HUDEP-2 (cell line): ENCODE measurements at regions not wholly inside any gene's neighbourhood (a gene's known extent, or its start where the extent isn't known, plus 50 kb on each side); places are given as distances from the start of the nearest gene placed in this dataset.
"Not testable (repeated sequence)": the region's sequence is repeated elsewhere in the genome, so short reads cannot be mapped to it uniquely, and the experiment has no call there.

Experiments used
- DNase-seq, 76 experiments: peaks; one replicate each; lab custom pipeline; 2025; ENCODE audit not compliant: unreplicated experiment in 76 of 76; lab: John Stamatoyannopoulos, UW

DNA sequence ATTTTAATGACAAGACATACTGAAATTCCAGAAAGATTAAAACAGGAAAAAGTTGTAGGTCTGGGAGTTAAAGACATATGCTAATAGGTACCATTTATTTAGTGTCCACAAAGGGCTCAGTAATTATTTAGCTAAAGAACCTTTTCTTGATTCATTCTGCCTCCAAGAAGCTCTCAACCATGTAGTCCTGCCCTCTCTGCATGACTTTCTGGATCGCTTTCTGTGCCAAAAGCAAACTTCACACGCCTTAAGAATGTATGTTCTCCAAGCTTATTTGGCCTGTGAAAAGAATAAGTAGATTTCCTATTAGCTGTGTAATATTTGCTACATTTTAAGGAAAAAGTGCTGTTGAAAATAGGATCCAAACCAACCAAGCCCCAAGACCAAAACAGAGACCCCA lies 291.7 kb downstream of the C12orf75 start:
- DNase-seq: no peak

DNA sequence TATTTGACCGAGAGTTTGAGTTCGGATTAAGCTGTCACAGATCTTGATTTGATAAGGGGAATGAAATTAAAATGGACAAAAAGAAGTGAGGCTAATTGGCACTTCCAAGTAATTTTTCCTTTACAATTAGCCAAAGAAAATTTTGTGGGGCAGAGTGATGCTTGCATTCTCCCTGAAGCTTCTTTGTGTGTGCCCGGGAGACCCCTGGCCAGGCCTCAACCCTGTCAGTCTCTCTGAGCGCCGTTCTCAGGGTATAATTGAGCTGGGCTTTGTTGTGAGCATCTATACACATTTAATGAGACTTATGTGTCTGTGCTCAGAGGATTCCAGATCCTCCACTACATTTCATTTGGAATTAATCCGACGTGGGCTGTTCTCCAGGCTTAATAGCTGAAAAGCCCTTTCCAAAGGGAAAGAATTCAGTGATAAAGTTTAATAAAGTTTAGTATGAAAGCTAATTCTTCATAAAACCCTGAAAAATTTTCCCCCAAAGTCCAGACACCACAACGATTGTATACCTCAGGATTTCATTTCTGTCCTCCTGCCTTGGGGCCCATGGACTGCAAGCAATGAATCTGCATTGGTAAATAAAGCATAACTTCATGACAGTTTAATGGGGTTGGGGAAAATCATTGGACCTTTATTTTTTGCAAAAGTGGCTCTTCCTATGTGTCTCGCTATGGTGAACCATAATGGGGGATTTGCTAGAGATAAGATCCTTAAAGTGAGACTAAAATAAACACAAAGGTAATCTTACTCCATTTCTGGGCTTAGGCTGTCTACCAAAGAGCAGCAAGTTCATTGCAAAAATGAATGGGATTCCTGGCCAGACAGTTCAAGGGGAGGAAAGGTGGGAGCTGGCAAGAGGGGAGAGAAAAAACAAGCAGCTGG lies 292.6 kb downstream of the C12orf75 start:
- no peak for DNase-seq

DNA sequence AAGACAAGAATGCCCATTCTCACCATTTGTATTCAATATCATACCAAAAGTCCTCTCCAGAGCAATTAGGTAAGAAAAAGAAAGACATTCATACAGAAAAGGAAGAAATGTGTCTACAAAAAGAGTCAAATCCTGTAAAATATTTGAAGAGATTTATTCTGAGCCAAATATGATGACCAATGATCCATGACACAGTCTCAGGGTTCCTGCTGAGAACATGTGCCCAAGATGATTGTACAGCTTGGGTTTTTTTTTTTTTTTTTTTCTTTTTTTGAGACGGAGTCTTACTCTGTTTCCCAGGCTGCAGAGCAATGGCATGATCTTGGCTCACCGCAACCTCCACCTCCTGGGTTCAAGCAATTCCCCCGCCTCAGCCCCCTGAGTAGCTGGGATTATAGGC lies 296.2 kb downstream of the C12orf75 start:
- no peak for DNase-seq

DNA sequence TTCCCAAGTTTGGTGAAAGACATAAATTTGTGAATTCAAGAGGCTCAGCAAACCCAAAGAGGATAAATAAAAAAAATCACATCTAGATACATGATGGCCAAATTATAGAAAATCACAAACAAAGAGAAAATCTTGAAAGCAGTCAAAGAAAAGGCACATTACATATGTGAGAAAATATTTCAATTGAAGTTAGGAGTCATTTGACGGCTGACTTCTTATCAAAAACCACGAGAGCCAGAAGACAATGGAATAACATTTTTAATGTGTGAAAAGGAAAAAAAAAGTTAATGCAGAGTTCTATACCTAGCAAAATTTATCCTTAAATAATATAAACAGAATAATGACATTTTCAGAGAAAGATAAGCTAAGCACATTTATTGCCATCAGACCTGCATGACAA lies 307.0 kb downstream of the C12orf75 start:
- DNase-seq: no peak

DNA sequence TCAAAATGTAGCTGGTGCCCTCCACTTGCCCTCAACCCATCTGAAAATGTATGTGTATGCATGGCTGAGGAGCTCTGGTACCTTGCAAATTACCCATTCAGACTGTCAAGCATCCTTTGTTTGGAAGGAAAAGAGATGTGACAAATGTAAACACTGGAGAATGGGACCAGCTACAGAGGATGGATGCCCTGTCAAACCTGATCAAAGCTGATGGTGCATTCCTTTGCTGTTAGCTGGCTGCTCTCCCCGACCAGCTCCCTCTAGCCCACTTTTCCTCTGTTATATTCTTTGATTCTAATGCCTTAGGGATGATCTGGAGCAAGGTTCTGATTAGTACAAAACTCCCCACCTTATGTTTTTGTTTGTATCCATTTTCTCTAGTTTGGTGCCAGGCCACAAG lies 310.3 kb downstream of the C12orf75 start:
- DNase-seq: no peak

DNA sequence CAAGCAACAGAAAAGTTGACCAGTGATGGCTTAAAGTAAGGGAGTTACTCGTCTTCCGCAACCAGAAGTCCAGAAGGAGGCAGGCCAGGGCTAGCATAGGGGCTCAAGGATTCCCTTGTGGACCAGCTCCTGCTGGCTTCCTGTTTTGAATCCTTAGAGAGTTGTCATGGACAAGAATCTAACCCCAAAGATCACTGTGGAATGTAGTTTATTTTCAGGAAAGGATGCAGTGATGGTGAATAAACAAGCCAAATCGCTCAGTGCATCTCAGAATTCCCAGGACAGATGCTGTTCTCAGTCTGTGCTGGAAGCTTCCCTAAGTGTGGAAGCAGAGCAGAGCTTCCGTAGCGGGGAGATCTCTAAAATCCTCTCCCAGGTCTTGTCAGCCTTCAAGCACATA lies 311.3 kb downstream of the C12orf75 start:
- no peak for DNase-seq

DNA sequence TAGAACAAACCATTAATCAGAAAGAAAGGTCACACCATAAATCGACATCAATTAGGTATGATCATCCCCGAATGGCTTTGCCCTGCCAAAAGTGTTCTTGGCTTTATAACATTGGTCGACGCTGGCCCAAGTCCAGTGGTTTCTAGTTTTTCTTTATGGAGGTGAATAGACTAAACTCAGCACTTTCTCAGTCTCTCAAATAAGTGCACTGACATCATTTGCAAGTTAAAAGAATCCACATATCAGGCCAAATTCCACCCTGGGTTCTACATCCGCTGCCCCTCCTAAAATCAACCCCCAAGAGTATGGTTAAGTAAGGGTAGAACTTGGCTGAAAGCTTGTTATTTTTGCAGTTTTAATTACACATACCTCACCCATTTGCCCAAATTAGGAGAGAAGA lies 314.3 kb downstream of the C12orf75 start:
- no peak for DNase-seq

DNA sequence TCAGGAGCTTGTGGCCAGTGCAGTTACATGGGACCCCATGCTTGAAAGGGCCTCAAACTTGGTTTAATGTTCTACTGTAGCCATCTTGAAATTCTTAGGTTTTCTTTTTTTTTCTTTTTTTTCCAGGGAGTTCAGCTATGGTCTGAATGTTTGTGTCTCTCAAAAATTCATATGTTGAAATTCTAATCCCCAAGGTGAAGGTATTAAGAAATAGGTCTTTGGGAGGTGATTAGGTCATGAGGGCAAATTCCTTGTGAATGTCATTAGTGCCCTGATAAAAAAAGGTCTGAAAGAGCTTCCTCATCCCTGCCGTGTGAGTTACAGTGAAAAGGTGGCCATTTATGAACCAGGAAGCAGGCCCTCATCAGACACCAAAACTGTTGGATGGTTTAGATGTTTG lies 324.1 kb downstream of the C12orf75 start:
- no peak for DNase-seq

DNA sequence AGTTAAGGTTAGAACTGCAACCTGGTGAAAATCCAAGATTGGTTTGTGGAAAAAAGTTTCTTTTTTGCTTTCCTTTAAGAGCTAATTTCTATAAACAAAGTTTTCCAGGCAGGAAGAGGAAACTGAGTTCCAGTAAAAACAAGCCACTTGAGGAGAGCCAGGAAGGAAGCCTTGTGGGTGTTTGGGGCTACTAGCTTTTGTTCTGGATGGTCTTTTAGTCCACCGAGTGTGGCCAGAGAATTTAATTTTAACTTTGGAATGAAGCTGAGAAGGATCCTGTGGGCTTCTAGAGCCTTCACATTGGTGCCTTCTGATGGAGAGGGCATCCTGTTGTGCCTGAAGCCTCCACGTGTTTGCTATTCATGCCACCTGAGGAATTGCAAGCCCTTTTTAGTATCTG lies 327.9 kb downstream of the C12orf75 start:
- DNase-seq: no peak

DNA sequence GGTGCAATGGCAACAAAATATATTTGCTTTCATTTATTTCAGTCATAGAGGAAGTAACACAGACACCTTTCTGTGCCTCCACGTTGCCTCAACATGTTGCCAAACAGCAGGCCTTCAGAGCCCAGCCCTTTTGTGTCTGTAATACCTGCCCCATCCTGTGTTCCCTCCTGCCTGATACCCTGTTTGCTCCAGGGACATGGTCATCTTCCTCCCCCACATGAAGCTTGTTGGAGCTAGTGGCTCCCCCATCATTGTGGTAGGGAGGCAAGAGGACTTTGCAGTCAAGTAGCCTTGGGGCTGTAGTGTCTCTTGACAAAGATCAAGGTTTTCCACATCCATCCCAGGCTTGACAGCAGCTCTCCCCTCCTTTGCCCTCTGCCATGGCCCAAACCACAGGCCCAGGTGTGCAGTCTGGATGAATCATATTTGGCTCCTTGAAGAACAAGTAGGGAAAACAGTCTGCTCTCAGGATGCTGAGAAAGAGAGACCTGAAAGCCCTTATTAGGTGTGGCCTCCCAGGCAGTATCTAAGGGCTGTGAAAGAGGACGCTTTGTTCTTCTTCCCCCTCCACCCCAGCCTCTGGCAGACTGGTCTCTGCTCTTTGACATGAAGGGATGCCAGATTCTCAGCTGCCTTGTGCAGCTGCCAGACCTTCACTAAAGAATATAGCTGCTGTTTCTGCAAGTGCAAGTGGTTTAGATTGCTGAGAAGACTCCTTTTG lies 329.0 kb downstream of the C12orf75 start:
- no peak for DNase-seq

DNA sequence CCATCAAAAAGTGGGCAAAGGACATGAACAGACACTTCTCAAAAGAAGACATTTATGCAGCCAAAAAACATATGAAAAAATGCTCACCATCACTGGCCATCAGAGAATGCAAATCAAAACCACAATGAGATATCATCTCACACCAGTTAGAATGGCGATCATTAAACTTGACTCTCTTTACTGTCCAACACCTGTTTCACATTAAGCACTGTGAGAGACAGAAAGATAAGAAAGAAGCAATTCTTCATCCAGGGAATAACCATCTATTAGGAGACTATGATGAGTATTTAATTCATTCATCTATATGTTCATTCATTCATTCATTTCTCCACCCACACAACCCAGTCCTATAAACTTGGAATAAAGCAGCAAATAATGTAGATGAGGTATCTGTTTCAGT lies 334.3 kb downstream of the C12orf75 start:
- DNase-seq: not testable (repeated sequence)

DNA sequence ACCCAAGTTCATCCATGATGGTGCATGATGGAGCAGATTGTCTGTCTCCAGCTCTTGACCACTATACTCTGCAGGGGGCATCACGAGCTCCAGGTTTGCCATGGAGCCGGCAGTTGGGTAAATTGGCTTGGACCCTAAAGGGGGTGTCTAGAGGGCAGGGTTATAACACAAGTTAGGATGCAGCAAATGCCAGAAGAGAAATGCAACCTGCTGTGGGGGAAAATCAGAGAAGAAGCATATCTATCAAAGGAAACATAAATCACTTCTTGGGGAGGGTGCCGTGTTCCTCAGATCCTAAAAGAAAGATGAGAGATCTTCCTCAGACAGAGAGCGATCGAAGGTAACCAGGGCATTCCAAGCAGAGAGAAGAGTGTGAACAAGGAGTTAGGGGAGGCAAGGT lies 334.9 kb downstream of the C12orf75 start:
- DNase-seq: no peak

DNA sequence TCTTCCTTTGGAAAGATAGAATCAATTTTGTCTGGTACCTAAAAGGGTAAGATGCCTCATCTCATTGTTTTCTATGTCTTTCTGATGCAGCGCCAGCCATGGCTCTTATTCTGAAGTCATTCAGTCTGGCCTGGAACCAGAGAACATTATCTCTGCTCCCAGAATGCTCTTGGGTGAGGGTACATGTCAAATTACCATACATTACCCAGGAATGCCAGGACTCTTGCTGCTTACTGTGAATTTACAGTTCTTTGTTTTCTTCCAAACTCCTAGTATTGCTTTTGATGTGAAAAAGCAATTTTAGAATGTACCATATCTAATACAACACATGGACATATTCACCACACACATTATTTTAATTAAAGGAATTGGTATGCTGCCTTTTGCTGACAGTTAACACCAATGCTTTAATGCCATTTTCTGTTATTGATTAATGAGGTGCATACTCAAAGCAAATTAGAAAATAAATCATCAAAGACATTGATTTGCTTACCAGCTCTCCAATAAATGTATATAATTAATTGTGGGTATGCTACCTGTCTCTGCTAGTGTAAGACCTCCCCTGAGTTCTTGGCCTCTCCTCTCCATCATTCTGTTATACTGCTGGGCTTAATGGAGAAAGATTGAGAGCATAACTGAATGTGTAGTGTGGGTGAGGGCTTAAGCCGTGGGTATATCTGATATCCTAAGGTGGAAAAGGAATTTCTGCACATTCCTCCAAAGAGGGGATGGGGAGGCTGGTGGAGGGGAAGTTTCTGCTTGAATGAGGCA lies 337.7 kb downstream of the C12orf75 start:
- no peak for DNase-seq

DNA sequence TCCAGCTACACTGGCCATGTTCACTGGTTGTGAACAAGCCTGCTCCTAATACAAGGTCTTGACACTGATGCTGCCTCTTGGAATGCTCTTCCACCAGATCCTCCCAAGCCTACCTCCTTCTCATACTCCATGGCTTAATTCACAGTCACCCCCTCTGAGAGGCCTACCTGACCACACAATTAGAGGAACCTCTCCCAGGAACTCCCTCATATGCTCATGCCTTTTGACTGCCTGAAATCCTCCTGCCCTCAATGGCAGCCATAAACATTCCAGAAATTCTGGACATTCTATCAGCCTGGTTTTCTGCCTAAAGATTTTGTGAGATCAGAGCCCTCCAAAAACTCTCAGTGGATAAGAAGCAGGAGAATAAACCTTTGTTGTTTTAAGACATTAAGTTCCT lies 340.2 kb downstream of the C12orf75 start:
- no peak for DNase-seq

DNA sequence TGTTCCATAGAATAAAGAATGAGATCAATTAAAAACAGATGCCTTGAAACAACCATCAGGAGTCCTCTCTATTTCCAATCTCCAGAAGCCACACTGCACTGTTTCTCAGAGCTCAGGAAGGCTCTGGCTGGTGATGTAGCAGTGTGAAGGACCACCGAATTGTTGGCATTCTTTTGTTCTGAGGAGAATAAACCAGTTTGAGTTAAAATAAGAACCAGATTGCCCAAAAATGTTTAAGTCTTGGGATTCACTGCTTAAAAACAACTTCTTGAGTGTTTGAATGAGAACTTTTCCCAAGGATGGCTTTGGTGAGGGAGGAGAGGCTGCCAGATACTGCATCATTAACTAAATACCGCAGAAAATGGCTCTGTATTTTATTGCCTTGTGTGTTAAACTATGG lies 341.2 kb downstream of the C12orf75 start:
- no peak for DNase-seq

DNA sequence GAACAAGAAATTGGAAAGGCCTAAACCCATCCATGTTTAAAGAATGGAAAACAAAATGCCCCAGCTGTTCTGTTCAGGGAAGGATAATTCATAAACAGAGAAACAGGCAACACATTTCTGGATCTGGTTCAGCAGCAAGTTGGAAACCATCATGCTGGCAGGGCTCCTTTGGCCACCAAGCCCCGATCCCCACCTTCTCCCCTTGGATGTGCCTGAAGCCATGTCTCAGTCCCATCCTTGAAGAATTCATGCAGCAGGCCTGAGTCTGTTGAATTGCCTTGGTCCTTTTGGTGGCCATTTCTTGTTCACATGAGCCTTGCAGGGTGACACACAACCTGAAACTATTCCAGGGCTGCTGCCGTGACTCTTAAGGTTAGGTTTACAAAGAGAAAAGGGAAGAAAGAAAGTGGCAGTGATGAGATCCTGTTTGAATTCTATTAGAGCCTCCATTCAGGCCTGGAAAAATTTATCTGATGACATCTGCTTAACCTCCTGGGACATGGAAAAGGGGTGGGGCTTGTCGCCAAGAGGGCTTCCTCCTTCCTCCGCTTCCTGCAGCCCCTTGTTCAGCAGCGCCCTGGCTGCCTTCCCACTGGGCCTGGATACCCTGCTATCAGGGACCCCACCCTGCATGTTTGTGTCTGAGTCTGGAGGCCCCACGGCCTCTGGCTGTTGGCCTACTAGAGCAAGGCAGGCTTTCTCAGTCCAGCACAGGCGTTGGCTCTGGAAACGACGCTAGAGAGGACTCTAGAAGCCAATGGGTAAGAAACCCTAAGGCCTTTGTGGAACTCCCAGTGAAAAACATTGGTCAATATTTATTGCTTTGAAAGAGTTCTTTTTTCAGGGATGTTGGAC lies 341.9 kb downstream of the C12orf75 start:
- no peak for DNase-seq

DNA sequence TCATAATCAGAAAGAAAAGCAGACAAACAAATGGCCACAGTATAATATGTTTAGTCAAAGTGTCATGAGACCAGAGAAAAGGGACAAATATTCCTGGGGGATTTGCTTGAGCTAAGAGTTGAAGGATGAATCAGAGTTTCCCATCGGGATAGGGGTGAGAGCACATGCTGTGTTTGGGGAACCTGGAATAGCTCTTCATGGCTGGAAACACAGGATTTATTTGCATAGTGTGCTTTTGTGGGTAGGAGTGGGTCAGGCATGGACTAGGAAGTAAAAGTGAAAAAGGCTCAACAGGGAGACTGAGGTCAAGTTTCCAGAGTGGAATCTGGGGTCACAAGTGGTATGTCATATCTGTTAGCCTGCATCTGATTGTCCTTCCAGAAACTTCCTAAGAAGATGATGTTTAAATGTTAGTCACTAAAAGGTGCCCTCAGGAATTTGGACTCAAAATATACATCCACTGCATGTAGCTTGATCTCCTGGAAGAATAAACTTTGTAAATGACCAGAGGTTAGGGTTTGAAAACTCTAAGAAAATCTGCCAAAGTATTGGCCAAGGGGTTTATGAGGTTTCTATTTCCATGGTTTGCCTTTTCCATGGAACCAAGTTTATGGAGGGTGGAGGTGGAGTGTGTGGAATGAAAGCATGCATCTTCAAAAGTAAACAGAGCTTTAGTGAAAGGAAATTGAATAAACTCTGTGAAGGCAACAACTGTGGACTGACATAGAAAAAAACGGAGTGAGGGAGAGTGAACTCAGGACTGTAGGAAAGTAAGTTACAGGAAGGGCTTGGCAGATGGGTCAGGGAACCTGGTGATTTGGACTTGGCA lies 344.6 kb downstream of the C12orf75 start:
- no peak for DNase-seq

DNA sequence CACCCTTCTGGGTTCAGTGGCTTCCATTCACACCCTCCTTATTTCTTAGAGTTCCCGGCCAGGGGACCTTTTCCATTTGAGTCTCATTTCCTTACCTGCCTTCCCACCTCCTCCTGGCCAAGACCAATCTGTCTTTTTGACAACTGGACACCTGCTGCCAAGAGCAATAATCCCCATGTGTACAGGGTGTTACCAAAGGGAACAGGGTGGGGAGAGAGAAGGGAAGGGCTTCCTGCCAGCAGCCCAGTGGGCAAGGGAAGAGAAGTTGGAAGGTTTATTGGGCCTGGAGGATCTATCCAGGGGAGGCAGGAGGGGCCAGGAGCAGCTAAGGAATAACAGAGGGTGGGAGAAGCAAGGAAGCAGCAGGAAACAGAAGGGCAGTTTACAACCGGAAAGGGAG lies 346.2 kb downstream of the C12orf75 start:
- no peak for DNase-seq

DNA sequence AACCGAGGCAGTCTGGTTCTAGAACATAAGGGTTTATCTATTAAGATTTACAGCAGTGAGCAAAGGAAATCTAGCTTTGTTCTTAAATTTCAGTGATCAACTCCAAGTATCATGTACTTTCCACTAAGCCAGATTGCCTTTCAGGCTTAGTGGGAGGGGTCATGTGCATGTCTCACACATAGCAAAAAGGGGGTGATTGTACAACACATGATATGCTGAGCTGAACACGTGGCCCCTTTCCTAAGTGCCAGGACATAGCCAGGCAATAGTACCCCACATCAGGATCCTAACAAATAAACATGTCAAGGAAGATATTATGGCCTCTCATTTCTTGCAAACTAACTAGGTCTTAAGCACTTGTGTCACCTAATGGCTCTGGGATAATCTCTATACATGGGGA lies 347.2 kb downstream of the C12orf75 start:
- no peak for DNase-seq

DNA sequence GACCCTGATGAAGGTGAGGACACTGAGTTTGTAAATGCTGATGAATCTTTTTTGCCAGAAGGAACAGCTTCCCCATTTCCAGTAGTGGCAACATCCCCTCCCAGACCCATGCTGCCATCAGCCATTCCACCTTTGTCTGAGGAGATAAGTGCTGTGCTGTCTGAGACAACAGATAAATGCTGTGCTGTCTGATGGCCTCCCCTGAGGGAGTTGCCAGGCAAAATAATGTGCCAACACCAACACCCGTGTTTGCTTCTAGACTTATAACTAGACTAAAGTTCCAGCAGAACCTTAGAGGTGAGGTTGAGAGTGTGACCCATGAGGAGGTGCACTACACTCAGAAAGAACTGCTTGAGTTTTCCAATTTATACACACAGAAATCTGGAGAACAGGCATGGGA lies 349.5 kb downstream of the C12orf75 start:
- DNase-seq: peak in 1 of 76 experiments; percentile 0
